H7 (cell line): ENCODE measurements at regions not wholly inside any gene's neighbourhood (a gene's known extent, or its start where the extent isn't known, plus 50 kb on each side); places are given as distances from the start of the nearest gene placed in this dataset.

Source experiments
- DNase-seq: peaks from one replicate; pipeline ENCODE4 v3.0.0; 2012
- H3K27me3 ChIP-seq: 2 replicates; pipeline ENCODE4 v1.6.0; 2011; ENCODE audit warnings: mild to moderate bottlenecking, low read length; ENCODE audit not compliant: control insufficient read depth, insufficient read depth
- H3K36me3 ChIP-seq: replicated peaks from 2 replicates; pipeline ENCODE4 v1.5.1; 2011; ENCODE audit warnings: low read length; ENCODE audit not compliant: control insufficient read depth, insufficient read depth
- H3K4me3 ChIP-seq: 2 replicates; pipeline ENCODE4 v1.5.1; 2011; ENCODE audit warnings: low read depth, mild to moderate bottlenecking, control low read depth, low read length, moderate library complexity; ENCODE audit not compliant: insufficient read depth

- Histone ChIP-seq H3K36me3 (no peaks in the 10 kb centered on the region), H3K4me3 (no peak overlapping the region), H3K27me3 (no peaks in the 10 kb centered on the region)
- DNase-seq: no peak
Observed at GRCh38 chr5:133735346-133735745, 123.0 kb upstream of the FSTL4 start.

- Histone ChIP-seq H3K4me3 (no peak overlapping the region), H3K36me3 (no peaks in the 10 kb centered on the region), H3K27me3 (no peaks in the 10 kb centered on the region)
- no peak for DNase-seq
Observed at GRCh38 chr5:133734916-133735315, 122.6 kb upstream of the FSTL4 start.

- Histone ChIP-seq H3K4me3 (no peak overlapping the region), H3K36me3 (no peaks in the 10 kb centered on the region), H3K27me3 (no peaks in the 10 kb centered on the region)
- no peak for DNase-seq
Observed at GRCh38 chr5:133732536-133732935, 120.2 kb upstream of the FSTL4 start.

GRCh38 chr5:133731951-133732350, 119.6 kb upstream of the FSTL4 start:
- Histone ChIP-seq H3K36me3 (no peaks in the 10 kb centered on the region), H3K27me3 (no peaks in the 10 kb centered on the region), H3K4me3 (no peak overlapping the region)
- no peak for DNase-seq

- Histone ChIP-seq H3K27me3 (no peaks in the 10 kb centered on the region), H3K36me3 (no peaks in the 10 kb centered on the region), H3K4me3 (no peak overlapping the region)
- no peak for DNase-seq
Observed at GRCh38 chr5:133730866-133731265, 118.5 kb upstream of the FSTL4 start.

- Histone ChIP-seq H3K4me3 (no peak overlapping the region), H3K27me3 (no peaks in the 10 kb centered on the region), H3K36me3 (no peaks in the 10 kb centered on the region)
- no peak for DNase-seq
Observed at GRCh38 chr5:133730346-133730745, 118.0 kb upstream of the FSTL4 start.

- no peak for DNase-seq
- Histone ChIP-seq H3K4me3 (no peak overlapping the region), H3K36me3 (no peaks in the 10 kb centered on the region), H3K27me3 (no peaks in the 10 kb centered on the region)
Observed at GRCh38 chr5:133729800-133730199, 117.5 kb upstream of the FSTL4 start.

GRCh38 chr5:133728475-133728874, 116.1 kb upstream of the FSTL4 start:
- Histone ChIP-seq H3K27me3 (no peaks in the 10 kb centered on the region), H3K36me3 (no peaks in the 10 kb centered on the region), H3K4me3 (no peak overlapping the region)
- no peak for DNase-seq

- H3K4me3 ChIP-seq: no peak overlapping the region
- H3K36me3 ChIP-seq: no peaks in the 10 kb centered on the region
- DNase-seq: no peak
- no peaks in the 10 kb centered on the region for H3K27me3 ChIP-seq
Observed at GRCh38 chr5:133727636-133728035, 115.3 kb upstream of the FSTL4 start.

GRCh38 chr5:133723651-133724366, 111.5 kb upstream of the FSTL4 start:
- H3K27me3 ChIP-seq: no peaks in the 10 kb centered on the region
- no peak for DNase-seq
- no peak overlapping the region for H3K4me3 ChIP-seq
- H3K36me3 ChIP-seq: no peaks in the 10 kb centered on the region

GRCh38 chr5:133723126-133723525, 110.8 kb upstream of the FSTL4 start:
- no peak for DNase-seq
- Histone ChIP-seq H3K36me3 (no peaks in the 10 kb centered on the region), H3K4me3 (no peak overlapping the region), H3K27me3 (no peaks in the 10 kb centered on the region)

GRCh38 chr5:133721365-133721764, 109.0 kb upstream of the FSTL4 start:
- H3K4me3 ChIP-seq: no peak overlapping the region
- H3K27me3 ChIP-seq: no peaks in the 10 kb centered on the region
- DNase-seq: no peak
- H3K36me3 ChIP-seq: no peaks in the 10 kb centered on the region

GRCh38 chr5:133718457-133718856, 106.1 kb upstream of the FSTL4 start:
- DNase-seq: no peak

GRCh38 chr5:133716532-133717183, 104.3 kb upstream of the FSTL4 start:
- no peak for DNase-seq
- H3K36me3 ChIP-seq: no peaks in the 10 kb centered on the region
- H3K27me3 ChIP-seq: no peaks in the 10 kb centered on the region
- no peak overlapping the region for H3K4me3 ChIP-seq

More at GRCh38 chr5:133718457-133718856, 106.1 kb upstream of the FSTL4 start:
- Histone ChIP-seq H3K4me3 (no peak overlapping the region), H3K27me3 (no peaks in the 10 kb centered on the region), H3K36me3 (no peaks in the 10 kb centered on the region)

GRCh38 chr5:133715616-133716015, 103.3 kb upstream of the FSTL4 start:
- Histone ChIP-seq H3K36me3 (no peaks in the 10 kb centered on the region), H3K4me3 (no peak overlapping the region), H3K27me3 (no peaks in the 10 kb centered on the region)
- no peak for DNase-seq
